ENCODE measurements at regions not wholly inside any gene's neighbourhood (a gene's known extent, or its start where the extent isn't known, plus 50 kb on each side); places are given as distances from the start of the nearest gene placed in this dataset.
"Not testable (repeated sequence)": the region's sequence is repeated elsewhere in the genome, so short reads cannot be mapped to it uniquely, and the experiment has no call there.

DNA sequence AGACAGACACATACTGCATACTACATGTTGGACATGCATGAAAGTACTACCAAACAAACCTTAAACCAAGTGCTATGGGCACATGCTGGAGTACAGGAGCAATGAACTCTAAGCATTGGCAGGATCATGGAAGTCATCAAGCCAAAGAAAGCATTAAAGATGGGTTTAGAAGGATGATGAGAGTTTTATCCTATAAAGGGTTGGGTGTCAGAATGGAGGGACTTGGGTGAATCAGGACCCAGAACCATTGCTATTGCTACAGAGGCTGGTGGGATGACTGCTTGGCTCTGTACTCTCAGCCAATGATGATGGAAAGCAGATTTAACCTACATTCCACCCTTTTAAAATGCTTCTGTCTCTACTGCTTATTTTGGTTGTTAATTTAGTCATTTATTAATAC lies 233.9 kb upstream of the EDA2R start:
- DNase-seq (ENCODE audit: low spot score) = no peak
- TF ChIP-seq, protein P1, sequence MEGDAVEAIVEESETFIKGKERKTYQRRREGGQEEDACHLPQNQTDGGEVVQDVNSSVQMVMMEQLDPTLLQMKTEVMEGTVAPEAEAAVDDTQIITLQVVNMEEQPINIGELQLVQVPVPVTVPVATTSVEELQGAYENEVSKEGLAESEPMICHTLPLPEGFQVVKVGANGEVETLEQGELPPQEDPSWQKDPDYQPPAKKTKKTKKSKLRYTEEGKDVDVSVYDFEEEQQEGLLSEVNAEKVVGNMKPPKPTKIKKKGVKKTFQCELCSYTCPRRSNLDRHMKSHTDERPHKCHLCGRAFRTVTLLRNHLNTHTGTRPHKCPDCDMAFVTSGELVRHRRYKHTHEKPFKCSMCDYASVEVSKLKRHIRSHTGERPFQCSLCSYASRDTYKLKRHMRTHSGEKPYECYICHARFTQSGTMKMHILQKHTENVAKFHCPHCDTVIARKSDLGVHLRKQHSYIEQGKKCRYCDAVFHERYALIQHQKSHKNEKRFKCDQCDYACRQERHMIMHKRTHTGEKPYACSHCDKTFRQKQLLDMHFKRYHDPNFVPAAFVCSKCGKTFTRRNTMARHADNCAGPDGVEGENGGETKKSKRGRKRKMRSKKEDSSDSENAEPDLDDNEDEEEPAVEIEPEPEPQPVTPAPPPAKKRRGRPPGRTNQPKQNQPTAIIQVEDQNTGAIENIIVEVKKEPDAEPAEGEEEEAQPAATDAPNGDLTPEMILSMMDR (IDR thresholded peaks at IDR 0.05) = no peak
- ATAC-seq (ENCODE audit: low FRiP score) = no peak

DNA sequence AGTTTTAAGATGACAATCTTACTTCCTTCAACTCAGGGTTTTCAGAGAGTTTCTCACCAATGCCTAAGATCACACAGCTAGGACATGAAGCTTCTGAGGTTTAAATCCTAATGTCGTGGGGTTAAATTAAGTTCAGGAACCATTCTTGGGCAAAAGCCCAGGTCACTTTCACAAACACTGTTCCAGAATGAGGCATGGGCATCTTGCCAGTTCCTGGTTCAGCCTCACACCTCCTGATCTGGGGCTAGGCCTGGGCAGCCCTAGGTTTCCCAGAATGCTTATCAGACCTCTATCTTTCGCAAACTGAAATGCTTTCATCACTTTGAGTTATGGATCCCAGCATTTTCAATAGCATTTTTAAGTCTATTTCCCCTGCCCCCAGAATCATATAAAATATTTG lies 224.8 kb upstream of the EDA2R start:
- TF ChIP-seq, protein P1 (IDR thresholded peaks at IDR 0.05) = no peak
- DNase-seq (ENCODE audit: low spot score) (no peak), ATAC-seq (ENCODE audit: low FRiP score) (no peak)

DNA sequence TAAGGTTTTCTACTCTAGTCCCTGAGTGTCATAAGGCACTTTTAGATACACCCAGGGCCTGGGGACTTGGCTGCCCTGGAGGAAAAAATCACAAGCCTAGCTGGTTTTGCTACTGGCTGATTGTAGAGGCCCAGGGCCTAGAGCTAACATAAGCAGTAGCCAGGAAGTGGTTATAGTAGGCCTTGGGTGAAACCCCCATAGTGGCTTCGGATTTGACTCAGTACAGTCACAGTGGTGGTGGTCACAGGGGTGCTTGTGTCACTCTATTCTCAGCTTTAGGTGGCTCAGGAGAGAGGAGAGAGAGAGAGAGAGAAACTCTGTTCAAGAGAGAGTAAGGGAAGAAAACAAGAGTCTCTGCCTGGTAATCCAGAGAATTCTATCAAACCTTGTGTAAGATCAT lies 194.5 kb upstream of the EDA2R start:
- no peak for DNase-seq (ENCODE audit: low spot score)
- TF ChIP-seq, protein P1 (IDR thresholded peaks at IDR 0.05) = no peak
- no peak for ATAC-seq (ENCODE audit: low FRiP score)

DNA sequence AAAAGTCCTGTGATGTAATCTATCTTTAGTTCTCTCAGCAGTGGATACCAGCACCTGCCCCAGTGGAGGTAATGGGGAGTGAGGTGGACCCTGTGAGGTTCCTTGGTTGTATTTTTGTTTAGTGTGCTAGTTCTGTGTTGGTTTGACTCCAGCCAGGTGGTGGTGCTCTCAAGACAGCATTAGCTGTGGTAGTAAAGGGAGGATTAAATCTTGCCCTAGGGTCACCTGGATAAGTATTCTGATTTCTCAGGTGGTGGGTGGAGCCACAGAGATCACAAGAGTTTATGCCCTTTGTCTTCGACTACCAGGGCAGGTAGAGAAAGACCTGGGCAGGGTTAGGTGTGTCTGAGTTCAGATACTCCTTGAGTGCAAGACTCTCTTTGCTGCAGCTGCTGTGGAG lies 176.3 kb upstream of the EDA2R start:
- TF ChIP-seq, protein P1 (IDR thresholded peaks at IDR 0.05) = no peak

DNA sequence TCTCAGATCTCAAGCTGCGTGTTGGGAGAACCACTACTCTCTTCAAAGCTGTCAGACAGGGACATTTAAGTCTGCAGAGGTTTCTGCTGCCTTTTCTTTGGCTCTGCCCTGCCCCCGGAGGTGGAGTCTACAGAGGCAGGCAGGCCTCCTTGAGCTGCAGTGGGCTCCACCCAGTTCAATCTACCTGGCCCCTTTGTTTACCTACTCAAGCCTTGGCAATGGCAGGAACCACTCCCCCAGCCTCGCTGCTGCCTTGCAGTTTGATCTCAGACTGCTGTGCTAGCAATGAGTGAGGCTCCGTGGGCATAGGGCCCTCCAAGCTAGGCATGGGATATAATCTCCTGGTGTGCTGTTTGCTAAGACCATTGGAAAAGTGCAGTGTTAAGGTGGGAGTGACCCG lies 155.6 kb upstream of the EDA2R start:
- ATAC-seq (ENCODE audit: low FRiP score); DNase-seq (ENCODE audit: low spot score): not testable (repeated sequence)

More for the DNA sequence above, 176.3 kb upstream of the EDA2R start:
- DNase-seq (ENCODE audit: low spot score) = no peak
- ATAC-seq (ENCODE audit: low FRiP score) = no peak

DNA sequence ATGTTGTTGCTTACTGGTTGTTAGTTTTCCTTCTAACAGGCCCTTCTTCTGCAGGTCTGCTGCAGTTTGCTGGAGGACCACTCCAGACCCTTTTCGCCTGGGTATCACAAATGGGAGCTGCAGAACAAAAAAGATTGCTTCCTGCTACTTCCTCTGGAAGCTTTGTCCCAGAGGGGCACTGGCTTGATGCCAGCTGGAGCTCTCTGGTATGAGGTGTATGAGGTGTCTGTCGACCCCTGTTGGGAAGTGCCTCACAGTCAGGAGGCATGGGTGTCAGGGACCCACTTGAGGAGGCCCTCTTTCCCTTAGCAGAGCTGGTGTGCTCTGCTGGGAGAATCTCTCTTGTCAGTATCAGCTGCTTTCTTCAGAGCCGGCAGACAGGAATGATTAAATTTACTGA lies 127.4 kb upstream of the EDA2R start:
- TF ChIP-seq, protein P1 (IDR thresholded peaks at IDR 0.05) = no peak
- ATAC-seq (ENCODE audit: low FRiP score) = no peak
- DNase-seq (ENCODE audit: low spot score) = no peak

DNA sequence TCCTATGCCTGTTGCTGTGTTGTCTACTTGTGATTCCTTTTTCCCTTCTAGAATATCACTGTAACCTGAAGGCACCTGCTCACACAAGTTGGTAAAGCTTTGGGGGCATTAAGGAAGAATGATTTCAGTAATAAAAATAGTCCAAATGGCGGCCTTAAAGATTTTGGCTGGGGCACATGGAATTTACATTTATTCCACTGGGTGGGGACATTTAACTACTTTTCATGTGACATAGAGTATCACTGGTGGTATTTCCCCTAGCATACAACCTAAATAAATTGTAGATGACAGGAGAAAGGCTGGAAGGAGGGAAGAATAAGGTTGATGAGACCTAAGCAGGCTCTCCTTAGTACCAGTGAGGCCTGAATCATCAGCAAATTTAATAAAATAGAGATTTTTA lies 121.8 kb upstream of the EDA2R start:
- DNase-seq (ENCODE audit: low spot score) (no peak), ATAC-seq (ENCODE audit: low FRiP score) (no peak)
- TF ChIP-seq, protein P1 (IDR thresholded peaks at IDR 0.05) = no peak

DNA sequence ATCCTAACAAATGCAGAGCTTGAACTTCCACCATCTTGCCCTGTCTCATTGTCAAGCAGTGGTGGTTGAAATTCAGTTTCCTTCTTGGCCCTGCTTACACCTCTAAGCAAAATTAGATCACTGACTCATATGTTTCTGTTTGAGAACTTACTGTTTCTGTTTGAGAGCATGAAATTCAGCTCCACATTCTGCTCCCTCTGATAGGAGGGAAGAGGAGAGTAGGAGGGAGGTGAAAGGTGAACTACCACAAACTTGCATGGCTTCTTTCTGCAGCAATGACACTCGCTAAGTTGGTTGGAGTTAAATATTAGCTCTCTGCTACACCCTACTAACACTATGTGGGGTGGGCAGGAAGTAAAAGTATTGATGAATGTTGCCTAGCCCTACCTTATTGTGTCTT lies 117.8 kb upstream of the EDA2R start:
- DNase-seq (ENCODE audit: low spot score) (no peak), ATAC-seq (ENCODE audit: low FRiP score) (no peak)
- TF ChIP-seq, protein P1 (IDR thresholded peaks at IDR 0.05) = no peak

All from omental fat pad (tissue), 3 donors.